ENCODE measurements at regions not wholly inside any gene's neighbourhood (a gene's known extent, or its start where the extent isn't known, plus 50 kb on each side); places are given as distances from the start of the nearest gene placed in this dataset.

- H3K9me3 ChIP-seq (ENCODE audit: control insufficient read depth, low read depth, low read length), result no peaks in the 10 kb centered on the region
- H3K4me1 Mint-ChIP-seq, result peaks cover 8 to 10% of the 10 kb centered on the region in 2 experiments
- no peaks in the 10 kb centered on the region for H3K27me3 ChIP-seq (ENCODE audit: insufficient read depth, low read length)
- no peak overlapping the region for H3K18ac ChIP-seq (ENCODE audit: insufficient read length, low read depth, low read length)
- TF ChIP-seq, protein P1, sequence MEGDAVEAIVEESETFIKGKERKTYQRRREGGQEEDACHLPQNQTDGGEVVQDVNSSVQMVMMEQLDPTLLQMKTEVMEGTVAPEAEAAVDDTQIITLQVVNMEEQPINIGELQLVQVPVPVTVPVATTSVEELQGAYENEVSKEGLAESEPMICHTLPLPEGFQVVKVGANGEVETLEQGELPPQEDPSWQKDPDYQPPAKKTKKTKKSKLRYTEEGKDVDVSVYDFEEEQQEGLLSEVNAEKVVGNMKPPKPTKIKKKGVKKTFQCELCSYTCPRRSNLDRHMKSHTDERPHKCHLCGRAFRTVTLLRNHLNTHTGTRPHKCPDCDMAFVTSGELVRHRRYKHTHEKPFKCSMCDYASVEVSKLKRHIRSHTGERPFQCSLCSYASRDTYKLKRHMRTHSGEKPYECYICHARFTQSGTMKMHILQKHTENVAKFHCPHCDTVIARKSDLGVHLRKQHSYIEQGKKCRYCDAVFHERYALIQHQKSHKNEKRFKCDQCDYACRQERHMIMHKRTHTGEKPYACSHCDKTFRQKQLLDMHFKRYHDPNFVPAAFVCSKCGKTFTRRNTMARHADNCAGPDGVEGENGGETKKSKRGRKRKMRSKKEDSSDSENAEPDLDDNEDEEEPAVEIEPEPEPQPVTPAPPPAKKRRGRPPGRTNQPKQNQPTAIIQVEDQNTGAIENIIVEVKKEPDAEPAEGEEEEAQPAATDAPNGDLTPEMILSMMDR (conservative IDR thresholded peaks at IDR 0.05), result no peak
- no peak overlapping the region for H3K4me2 ChIP-seq (ENCODE audit: insufficient read depth, insufficient read length, low read length)
- no peak overlapping the region for H3K56ac ChIP-seq (ENCODE audit: insufficient read length, low read depth, low read length)
- no peaks in the 10 kb centered on the region for H3K79me1 ChIP-seq (ENCODE audit: insufficient read depth, low read depth, low read length, poor library complexity, severe bottlenecking)
- H3T11ph ChIP-seq (ENCODE audit: low read length), result no peak overlapping the region
- H3K23ac ChIP-seq (ENCODE audit: insufficient read length, low read depth, low read length), result no peak overlapping the region
- no peaks in the 10 kb centered on the region for H3K4me1 ChIP-seq (ENCODE audit: insufficient read depth, low read length)
- no peak overlapping the region; a peak in 1 of 7 replicates for H3K27ac Mint-ChIP-seq
- no peaks in the 10 kb centered on the region for H3K79me2 ChIP-seq (ENCODE audit: insufficient read depth, low read length)
- H4K20me1 ChIP-seq (ENCODE audit: control insufficient read depth, insufficient read depth, insufficient read length), result no peaks in the 10 kb centered on the region
- no peak overlapping the region for H2BK120ac ChIP-seq (ENCODE audit: low read depth, low read length, poor library complexity, severe bottlenecking)
- H2AK5ac ChIP-seq (ENCODE audit: insufficient read length, low read length), result no peak overlapping the region
- 100% methylated on average over 1 of the region's 4 CpGs for WGBS (ENCODE audit: extremely low coverage, insufficient read length, low lambda C conversion rate)
- H3K27ac ChIP-seq (ENCODE audit: insufficient read length, low read depth, low read length), result no peak overlapping the region
- no peak overlapping the region for H2BK20ac ChIP-seq (ENCODE audit: low read depth, low read length, poor library complexity, severe bottlenecking)
- H3K14ac ChIP-seq (ENCODE audit: insufficient read depth, low read length), result no peak overlapping the region
- DNase-seq, result no peak
- no peak overlapping the region for H4K5ac ChIP-seq (ENCODE audit: insufficient read length, low read depth, low read length)
- no peak overlapping the region for H3K9ac ChIP-seq (ENCODE audit: extremely low read depth, insufficient read length, low read length)
- H2BK15ac ChIP-seq (ENCODE audit: low read depth, low read length), result no peak overlapping the region
- no peaks in the 10 kb centered on the region; a peak in 1 of 7 replicates for H3K36me3 Mint-ChIP-seq (ENCODE audit: insufficient read depth in 1 of 3, low read depth in 3 of 3)
- no peak overlapping the region for H3K4me3 Mint-ChIP-seq
- no peaks in the 10 kb centered on the region for H3K23me2 ChIP-seq (ENCODE audit: insufficient read length, low read depth, low read length, poor library complexity, severe bottlenecking)
- H3K9me3 Mint-ChIP-seq, result no peaks in the 10 kb centered on the region
- no peaks in the 10 kb centered on the region; the same call in 1 of the 2 replicates for H3K27me3 Mint-ChIP-seq (ENCODE audit: low read depth)
- no peak overlapping the region for H3K4ac ChIP-seq (ENCODE audit: low read depth, low read length)
- no peak overlapping the region for H2BK5ac ChIP-seq (ENCODE audit: insufficient read length, low read length)
- no peak overlapping the region for H2AFZ ChIP-seq (ENCODE audit: low read length)
- no peak overlapping the region for H2BK12ac ChIP-seq (ENCODE audit: insufficient read length, low read depth, low read length)
- no peak overlapping the region for H4K8ac ChIP-seq (replicated peaks; ENCODE audit: insufficient read length, low read depth, low read length)
- no peak overlapping the region for H4K91ac ChIP-seq (ENCODE audit: insufficient read length, low read depth, low read length)
Observed at GRCh38 chr3:40972350-40972749, 227.0 kb upstream of the CTNNB1 start.

Data from H9 (cell line).